GDM1 (cell line): ENCODE measurements at regions not wholly inside any gene's neighbourhood (a gene's known extent, or its start where the extent isn't known, plus 50 kb on each side); places are given as distances from the start of the nearest gene placed in this dataset.
"Not testable (repeated sequence)": the region's sequence is repeated elsewhere in the genome, so short reads cannot be mapped to it uniquely, and the experiment has no call there.

Experiments
- DNase-seq: peaks from one replicate; lab custom pipeline; 2025; lab: John Stamatoyannopoulos, UW

DNA sequence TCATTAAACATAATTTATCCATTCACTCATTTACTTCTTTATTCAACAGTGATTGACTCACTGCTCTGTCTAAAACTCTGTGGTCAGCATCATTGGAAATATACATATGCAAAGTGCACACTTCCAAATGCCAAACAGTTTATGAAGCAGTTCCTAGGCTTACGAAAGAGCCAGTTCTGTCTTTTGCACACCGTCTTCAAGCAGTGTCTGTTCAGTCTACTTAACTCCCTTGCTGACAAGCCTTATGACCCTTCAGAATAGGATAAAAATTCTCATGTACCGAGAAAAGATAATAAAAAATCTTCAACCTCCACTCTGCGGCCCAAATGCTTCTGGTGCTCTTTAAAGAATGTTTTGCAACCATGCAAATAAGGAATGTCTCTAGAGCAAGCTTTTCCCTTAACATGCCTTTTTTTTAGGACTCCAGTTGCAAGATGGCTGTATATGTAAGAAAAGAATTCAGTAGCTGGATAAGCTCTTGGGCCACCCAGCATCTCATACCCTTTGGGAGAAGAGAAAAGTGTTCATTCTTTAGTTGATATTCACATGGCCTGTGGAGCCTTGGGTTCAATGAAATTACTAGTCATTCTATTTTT, 1037.0 kb upstream of the SLIT2 start:
- no peak for DNase-seq

DNA sequence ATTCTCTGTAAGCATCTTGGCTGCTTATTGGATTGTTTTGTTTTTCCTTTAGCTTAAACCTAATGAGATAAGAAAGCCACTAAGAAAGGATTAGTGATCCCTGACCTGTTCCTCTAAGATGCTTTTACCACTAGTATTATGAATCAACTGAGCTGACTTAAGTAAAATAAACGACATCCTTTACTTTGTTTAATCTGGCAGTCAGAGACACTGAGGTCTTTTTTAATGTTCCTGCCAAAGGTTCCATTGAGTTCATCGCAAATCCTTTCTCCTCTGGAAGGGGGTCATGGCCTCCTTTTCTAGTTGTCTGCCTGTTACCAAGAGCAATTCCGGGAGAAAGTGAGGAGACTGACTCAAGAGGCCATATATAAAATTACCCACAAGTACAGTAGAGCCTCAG, 1038.3 kb upstream of the SLIT2 start:
- no peak for DNase-seq

DNA sequence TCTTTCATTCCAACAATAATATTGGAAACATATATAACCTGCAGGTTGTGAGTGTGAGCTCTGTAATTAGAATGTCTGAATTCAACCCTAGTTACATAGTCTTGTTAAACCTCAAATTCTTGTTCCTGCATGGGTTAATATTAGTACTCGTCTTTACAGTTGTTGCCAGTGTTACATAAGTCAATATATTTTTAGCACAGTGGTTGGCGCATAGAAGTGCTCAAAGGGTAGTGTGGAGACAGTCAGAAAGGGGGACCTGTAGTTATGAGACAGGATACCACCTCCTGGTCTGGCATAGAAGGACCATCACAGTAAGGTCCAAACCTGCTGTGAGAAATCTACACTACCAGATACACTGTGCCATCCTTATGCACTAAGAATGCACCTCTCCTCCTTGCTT, 1045.9 kb upstream of the SLIT2 start:
- no peak for DNase-seq

GRCh38 chr4:19197838-19198237, 1053.9 kb upstream of the SLIT2 start:
- DNase-seq = not testable (repeated sequence)

DNA sequence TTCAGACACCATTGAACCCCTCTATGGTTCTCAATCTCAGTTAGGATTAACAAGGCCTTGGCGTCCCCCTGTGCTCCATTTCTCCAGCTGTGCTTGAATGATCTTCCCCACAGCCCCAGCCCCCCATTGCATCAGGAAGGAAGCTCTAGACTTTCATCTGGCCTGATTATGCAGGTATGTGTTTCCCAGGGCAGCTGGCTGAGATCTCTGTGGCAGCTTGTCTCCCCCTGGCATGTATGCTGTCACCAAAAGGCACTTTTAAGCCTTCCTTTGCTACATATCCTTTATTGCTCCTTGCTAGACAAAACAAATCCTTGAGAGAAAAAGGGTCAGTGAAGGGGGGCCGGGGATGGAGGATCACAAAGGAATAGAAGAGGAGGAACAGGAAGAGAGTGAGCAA, 1056.0 kb upstream of the SLIT2 start:
- no peak for DNase-seq

DNA sequence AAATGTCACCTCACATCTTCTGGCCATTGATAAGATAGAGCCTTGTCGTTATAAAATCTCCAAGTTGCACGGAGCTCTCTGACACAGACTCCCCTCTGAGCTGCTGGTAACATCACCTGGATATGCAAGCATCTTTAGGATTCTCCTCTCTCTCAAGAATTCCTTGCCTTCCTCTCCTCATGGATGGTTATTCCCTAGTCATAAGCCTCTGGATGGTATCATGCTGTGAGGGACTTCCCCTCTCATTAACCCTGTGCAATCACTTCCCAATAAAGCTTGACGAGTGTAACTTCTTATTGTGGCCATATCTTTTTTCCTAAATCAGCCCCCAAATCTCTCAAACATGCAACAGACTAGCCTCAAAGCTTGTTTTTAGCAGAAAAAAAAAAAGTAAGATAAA, 1057.0 kb upstream of the SLIT2 start:
- no peak for DNase-seq

DNA sequence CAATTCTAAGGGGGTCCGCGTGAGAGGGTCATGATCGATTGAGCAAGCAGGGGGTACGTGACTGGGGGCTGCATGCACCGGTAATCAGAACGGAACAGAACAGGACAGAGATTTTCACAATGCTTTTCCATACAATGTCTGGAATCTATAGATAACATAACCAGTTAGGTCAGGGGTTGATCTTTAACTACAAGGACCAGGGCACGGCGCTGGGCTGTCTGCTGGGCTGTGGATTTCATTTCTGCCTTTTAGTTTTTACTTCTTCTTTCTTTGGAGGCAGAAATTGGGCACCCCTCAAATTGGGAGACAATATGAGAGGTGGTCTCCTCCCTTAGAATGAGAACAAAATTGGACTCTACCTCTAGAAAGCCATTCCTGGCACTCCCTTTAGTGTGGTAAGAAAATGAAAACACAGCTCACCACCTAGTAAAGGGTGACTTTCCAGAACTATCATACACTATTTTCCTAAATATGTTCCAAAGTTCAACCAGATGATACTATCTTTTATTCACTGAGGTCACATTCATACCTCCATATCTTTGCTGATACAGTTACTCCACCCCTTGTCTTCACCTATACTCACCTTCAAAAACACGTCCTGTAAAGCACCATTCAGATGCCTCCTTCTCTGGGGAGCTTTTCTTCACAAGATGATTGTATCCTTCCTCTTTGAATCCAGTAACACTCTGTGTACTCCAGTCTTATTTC, 1058.3 kb upstream of the SLIT2 start:
- no peak for DNase-seq

DNA sequence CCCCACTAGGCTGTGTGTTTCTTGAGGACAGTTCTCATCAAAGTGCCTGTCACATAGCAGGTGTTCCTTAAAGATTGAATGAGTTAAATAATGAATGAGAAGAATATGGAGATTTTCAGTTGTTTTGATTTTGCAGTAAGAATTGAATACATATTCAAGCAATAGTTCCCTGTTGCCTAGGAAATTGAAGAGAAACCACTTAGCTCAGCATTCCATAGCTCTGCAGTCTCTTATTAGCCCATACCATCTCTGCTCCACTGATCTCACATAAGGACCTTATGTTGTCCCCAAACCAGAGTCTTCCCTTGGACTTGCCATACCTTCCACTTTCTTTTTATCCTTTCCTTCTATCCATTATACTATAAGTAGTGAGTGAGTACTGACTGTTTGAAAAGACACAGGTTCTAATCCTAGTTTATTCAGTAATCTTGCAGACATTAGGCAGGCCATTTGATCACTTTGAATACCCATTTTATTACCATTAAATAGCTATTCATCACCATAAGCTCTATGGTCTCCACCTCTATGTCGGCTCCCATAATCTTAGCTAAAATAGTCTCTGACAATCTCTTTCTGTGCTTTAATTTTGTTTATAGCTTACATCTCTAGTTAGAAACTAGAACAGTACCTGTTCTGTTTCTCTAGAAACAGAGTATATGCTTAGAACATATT, 1059.6 kb upstream of the SLIT2 start:
- no peak for DNase-seq

- no peak for DNase-seq
These were observed 1064.0 kb upstream of the SLIT2 start for GRCh38 chr4:19187691-19188090.

- DNase-seq = no peak
These were observed 1064.6 kb upstream of the SLIT2 start for GRCh38 chr4:19187096-19187495.

- not testable (repeated sequence) for DNase-seq
These were observed 1070.1 kb upstream of the SLIT2 start for GRCh38 chr4:19181631-19182030.

GRCh38 chr4:19178835-19179234, 1072.9 kb upstream of the SLIT2 start:
- DNase-seq = no peak

GRCh38 chr4:19177616-19178015, 1074.1 kb upstream of the SLIT2 start:
- no peak for DNase-seq

DNA sequence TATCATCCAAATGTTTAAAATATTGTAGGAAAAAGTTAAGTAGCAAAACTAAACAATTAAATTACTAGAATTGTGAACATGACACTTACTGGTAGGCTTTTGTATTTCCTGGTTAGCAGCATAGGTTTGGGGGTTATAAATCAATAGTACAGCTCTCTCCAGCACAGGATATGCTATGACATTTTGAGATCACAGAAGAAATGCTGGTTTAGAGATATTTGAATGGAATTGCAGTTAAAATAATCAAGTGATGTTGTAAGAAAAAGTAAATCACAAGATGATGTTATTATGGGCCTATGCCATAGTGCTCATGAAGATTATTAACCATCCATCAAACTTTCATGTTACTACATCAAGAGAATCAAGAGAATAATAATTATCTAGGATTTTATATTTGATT, 1079.9 kb upstream of the SLIT2 start:
- no peak for DNase-seq

DNA sequence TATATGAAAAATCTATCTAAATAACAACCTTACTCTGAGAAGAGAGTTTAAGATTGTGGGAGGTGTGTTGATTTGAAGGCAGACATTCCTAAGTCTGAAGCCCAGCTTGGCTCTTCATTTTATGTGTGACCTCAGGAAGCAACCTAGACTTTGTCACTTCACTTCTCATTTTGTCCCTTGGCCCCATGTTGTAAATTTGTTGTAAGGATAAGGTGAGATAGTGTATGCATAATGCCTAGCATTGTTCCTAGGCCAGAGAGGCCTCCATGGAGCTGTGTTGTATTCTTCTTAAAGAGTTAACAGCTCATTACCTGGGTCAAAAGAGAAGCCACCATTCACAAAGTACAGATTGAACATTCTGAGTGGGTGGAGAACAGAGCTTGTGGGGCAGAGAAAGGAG, 1084.4 kb upstream of the SLIT2 start:
- DNase-seq = no peak

GRCh38 chr4:19164334-19164733, 1087.4 kb upstream of the SLIT2 start:
- DNase-seq = no peak

DNA sequence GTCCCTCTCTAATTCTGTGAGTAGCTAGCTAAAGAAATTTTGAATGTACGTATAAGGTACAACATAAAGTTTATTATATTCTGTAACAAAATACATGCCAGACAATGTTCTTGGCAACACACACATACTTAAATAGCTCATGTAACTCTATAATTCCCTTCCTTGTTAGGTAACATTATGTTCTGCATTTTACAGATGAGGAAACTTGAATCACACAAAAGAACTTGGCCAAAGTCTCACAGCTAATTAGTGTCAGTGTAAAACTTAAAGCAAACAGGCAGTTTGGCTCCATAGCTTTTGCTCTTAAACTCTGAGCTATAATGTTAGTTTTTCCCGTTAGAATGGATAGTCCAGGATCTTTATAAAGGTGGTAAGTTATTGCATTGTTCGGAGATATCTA, 1091.8 kb upstream of the SLIT2 start:
- DNase-seq = no peak

DNA sequence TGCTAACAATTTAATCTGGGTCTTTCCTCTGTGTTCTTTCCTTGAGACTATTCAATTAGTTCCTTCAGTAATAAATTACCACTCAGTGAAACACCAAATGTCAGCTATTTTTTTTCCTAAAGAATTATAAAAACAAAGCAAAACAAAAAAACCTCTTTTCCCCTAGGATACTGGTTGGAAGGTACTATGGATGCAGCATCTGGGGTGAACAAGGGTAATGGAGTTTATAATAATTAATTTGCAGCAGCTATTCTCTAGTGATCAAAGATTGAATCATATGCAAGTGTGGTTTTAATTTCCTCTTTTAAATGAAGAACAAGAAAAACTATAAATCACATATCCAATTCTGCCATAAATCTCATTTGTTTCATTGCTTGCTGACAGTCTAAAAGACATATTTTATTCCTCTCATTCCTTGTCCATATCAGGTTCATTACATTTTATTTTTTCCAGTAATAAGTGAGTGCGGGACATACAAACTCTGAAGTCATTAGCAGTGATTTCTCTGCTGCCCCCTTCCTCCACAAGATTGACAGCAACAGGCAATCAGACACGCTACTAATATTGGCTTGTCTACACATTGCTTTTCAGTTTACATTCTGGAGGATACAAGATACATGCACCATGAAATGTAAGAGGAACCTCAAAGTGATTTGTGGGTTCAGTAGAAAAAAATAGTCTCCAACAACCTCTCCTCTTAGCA, 1093.4 kb upstream of the SLIT2 start:
- DNase-seq = no peak

DNA sequence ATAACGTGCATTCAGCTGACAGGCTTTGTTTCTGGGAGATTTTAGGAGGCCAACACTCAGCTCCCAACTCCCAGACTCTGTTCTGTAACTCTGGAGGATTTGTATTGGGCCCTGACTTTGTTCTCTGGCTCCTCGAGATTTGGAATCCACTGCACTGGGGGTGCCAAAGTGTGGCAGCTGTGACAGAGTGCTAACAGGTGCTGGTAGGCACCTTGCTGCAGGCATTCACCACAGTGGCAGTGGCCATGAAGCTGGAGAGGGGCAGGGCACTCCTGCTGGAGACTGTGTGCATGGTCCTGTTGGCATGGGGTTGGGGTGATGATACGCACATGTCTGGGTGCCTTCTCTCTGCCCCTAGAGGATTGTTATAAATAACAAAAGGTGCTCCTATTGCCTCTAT, 1094.9 kb upstream of the SLIT2 start:
- no peak for DNase-seq

- no peak for DNase-seq
These were observed 1096.1 kb upstream of the SLIT2 start for GRCh38 chr4:19155568-19155967.

- not testable (repeated sequence) for DNase-seq
These were observed 1097.4 kb upstream of the SLIT2 start for GRCh38 chr4:19154267-19154666.

DNA sequence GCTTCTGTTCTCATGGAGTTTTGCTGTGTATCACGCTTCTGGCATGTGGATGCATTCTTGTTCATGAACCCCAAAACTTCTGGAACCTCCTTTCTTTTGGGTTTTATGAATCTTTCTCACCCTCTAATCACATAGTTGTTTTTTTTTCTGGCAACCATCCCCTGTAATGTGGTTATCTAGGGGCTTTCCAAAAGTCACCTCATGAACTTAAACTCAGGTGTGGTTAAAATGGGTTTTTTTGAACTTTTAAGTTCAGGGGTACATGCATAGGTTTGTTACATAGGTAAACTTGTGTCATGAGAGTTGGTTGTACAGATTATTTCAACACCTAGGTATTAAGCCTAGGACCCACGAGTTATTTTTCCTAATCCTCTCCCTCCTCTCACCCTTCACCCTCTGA, 1099.4 kb upstream of the SLIT2 start:
- no peak for DNase-seq

GRCh38 chr4:19151684-19152083, 1100.0 kb upstream of the SLIT2 start:
- DNase-seq = no peak
